BE2C (cell line): ENCODE measurements at regions not wholly inside any gene's neighbourhood (a gene's known extent, or its start where the extent isn't known, plus 50 kb on each side); places are given as distances from the start of the nearest gene placed in this dataset.

Experiments used
- DNase-seq: peaks from one replicate; pipeline ENCODE4 v3.0.0-alpha.2; 2020
- H3K27me3 ChIP-seq: fragments of 250-450 bp; sonication (Bioruptor Pico); 2 replicates; pipeline ENCODE4 v1.5.1; 2020; ENCODE audit warnings: mild to moderate bottlenecking
- H3K36me3 ChIP-seq: fragments of 250-450 bp; sonication (Bioruptor Pico); 2 replicates; pipeline ENCODE4 v1.5.1; 2020; ENCODE audit warnings: mild to moderate bottlenecking
- H3K4me1 ChIP-seq: fragments of 250-450 bp; sonication (Bioruptor Pico); 2 replicates; pipeline ENCODE4 v1.5.1; 2020
- H3K4me3 ChIP-seq: 2 replicates; pipeline ENCODE4 v1.5.1; 2011; ENCODE audit warnings: low read depth, low read length
- H3K9me3 ChIP-seq: fragments of 250-450 bp; sonication (Bioruptor Pico); 2 replicates; pipeline ENCODE4 v1.5.1; 2020
- CTCF ChIP-seq: IDR thresholded peaks from 2 replicates; pipeline ENCODE4 v1.5.1; 2012; ENCODE audit warnings: mild to moderate bottlenecking, low read depth, low read length

GRCh38 chr11:19459240-19459639, 218.5 kb upstream of the E2F8 start:
- Histone ChIP-seq H3K4me3 (no peak overlapping the region), H3K36me3 (no peaks in the 10 kb centered on the region), H3K9me3 (no peaks in the 10 kb centered on the region), H3K4me1 (no peaks in the 10 kb centered on the region), H3K27me3 (no peaks in the 10 kb centered on the region)
- TF ChIP-seq CTCF, result no peak
- DNase-seq, result no peak

- Histone ChIP-seq H3K9me3 (no peaks in the 10 kb centered on the region), H3K4me3 (no peak overlapping the region), H3K4me1 (no peaks in the 10 kb centered on the region), H3K27me3 (no peaks in the 10 kb centered on the region), H3K36me3 (no peaks in the 10 kb centered on the region)
- DNase-seq, result no peak
- TF ChIP-seq CTCF, result no peak
Measured at GRCh38 chr11:19458721-19459120, 218.0 kb upstream of the E2F8 start.

- no peak for TF ChIP-seq CTCF
- no peaks in the 10 kb centered on the region for H3K9me3 ChIP-seq
- no peaks in the 10 kb centered on the region for H3K27me3 ChIP-seq
- DNase-seq, result no peak
- H3K4me3 ChIP-seq, result no peak overlapping the region
- H3K4me1 ChIP-seq, result no peaks in the 10 kb centered on the region
- H3K36me3 ChIP-seq, result no peaks in the 10 kb centered on the region
Measured at GRCh38 chr11:19458231-19458630, 217.5 kb upstream of the E2F8 start.

GRCh38 chr11:19455731-19456130, 215.0 kb upstream of the E2F8 start:
- no peak for DNase-seq
- no peak for TF ChIP-seq CTCF
- H3K9me3 ChIP-seq, result no peaks in the 10 kb centered on the region
- H3K27me3 ChIP-seq, result no peaks in the 10 kb centered on the region
- no peak overlapping the region for H3K4me3 ChIP-seq
- no peaks in the 10 kb centered on the region for H3K4me1 ChIP-seq
- H3K36me3 ChIP-seq, result no peaks in the 10 kb centered on the region

GRCh38 chr11:19453651-19454257, 213.0 kb upstream of the E2F8 start:
- Histone ChIP-seq H3K9me3 (no peaks in the 10 kb centered on the region), H3K4me3 (no peak overlapping the region), H3K27me3 (no peaks in the 10 kb centered on the region), H3K4me1 (no peaks in the 10 kb centered on the region), H3K36me3 (no peaks in the 10 kb centered on the region)
- DNase-seq, result no peak
- TF ChIP-seq CTCF, result no peak

- DNase-seq, result no peak
- no peaks in the 10 kb centered on the region for H3K36me3 ChIP-seq
- no peaks in the 10 kb centered on the region for H3K27me3 ChIP-seq
- H3K9me3 ChIP-seq, result no peaks in the 10 kb centered on the region
- no peak overlapping the region for H3K4me3 ChIP-seq
- no peak for TF ChIP-seq CTCF
- no peaks in the 10 kb centered on the region for H3K4me1 ChIP-seq
Measured at GRCh38 chr11:19451609-19452008, 210.9 kb upstream of the E2F8 start.
